ENCODE measurements at regions not wholly inside any gene's neighbourhood (a gene's known extent, or its start where the extent isn't known, plus 50 kb on each side); places are given as distances from the start of the nearest gene placed in this dataset.

DNA sequence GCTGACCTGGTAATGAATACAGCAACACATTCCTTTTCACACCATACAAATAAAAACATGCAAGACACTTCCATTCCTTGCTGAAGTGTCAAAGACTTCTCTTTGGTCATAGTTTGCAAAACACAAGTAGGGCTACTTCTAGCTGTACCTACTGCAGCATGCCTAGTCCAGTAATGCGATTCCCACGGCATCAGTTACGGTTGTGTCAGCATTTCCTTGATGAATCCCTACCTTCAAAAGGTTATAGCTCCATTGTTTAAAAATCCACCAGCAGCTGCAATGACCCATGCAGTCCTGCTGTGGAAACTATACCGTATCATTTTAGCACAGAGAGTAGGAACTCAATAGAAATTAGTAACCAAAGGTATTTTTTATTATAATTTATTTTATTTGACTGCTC is 1371.5 kb downstream of the EPHA7 start:
- intact Hi-C loops (cut with DNase I) = no loop called here
- H3K9me3 ChIP-seq = no peaks in the 10 kb centered on the region
- ATAC-seq = no peak

GRCh38 chr6:92047152-92047850 is 1372.1 kb downstream of the EPHA7 start:
- no peaks in the 10 kb centered on the region for H3K36me3 ChIP-seq
- ATAC-seq = no peak
- DNase-seq = no peak
- no peaks in the 10 kb centered on the region for H3K4me1 ChIP-seq
- no peaks in the 10 kb centered on the region for H3K27me3 ChIP-seq
- intact Hi-C loops (cut with DNase I) = no loop called here
- H3K4me3 ChIP-seq = no peak overlapping the region
- no peak for TF ChIP-seq CTCF (IDR thresholded peaks at IDR 0.05)
- H3K27ac ChIP-seq = no peak overlapping the region
- no peaks in the 10 kb centered on the region for H3K9me3 ChIP-seq

More for the DNA sequence above, 1371.5 kb downstream of the EPHA7 start:
- no peak for TF ChIP-seq CTCF (IDR thresholded peaks at IDR 0.05)
- no peaks in the 10 kb centered on the region for H3K36me3 ChIP-seq
- DNase-seq = no peak
- no peaks in the 10 kb centered on the region for H3K4me1 ChIP-seq
- H3K4me3 ChIP-seq = no peak overlapping the region
- H3K27ac ChIP-seq = no peak overlapping the region
- no peaks in the 10 kb centered on the region for H3K27me3 ChIP-seq

DNA sequence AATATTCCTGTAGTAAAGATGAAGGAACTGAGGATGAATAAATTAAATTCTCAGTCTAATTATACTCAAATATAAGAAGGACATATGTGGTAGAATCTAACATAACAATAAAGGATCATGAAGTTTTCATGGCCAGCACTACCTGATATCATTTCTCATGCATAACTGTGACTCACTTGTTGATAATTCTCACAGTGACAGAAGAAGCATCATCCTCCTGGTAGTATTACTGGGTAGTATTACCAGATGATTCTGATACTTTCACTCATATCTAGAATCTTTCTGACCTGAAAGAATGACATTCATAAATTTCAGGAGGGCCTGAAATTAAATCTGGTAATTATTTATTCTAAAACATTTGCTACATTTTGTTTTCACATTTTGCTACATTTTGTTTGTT is 1375.0 kb downstream of the EPHA7 start:
- intact Hi-C loops (cut with DNase I) = no loop called here
- no peak for ATAC-seq

GRCh38 chr6:92043777-92044176 is 1375.6 kb downstream of the EPHA7 start:
- TF ChIP-seq CTCF (IDR thresholded peaks at IDR 0.05) = no peak
- H3K4me1 ChIP-seq = no peaks in the 10 kb centered on the region
- H3K27me3 ChIP-seq = no peaks in the 10 kb centered on the region
- ATAC-seq = no peak
- no peak for DNase-seq
- H3K27ac ChIP-seq = no peak overlapping the region
- no peaks in the 10 kb centered on the region for H3K36me3 ChIP-seq
- H3K9me3 ChIP-seq = no peaks in the 10 kb centered on the region
- intact Hi-C loops (cut with DNase I) = no loop called here
- no peak overlapping the region for H3K4me3 ChIP-seq

More for the DNA sequence above, 1375.0 kb downstream of the EPHA7 start:
- H3K9me3 ChIP-seq = no peaks in the 10 kb centered on the region
- no peak for DNase-seq
- no peak for TF ChIP-seq CTCF (IDR thresholded peaks at IDR 0.05)
- no peak overlapping the region for H3K27ac ChIP-seq
- H3K27me3 ChIP-seq = no peaks in the 10 kb centered on the region
- no peaks in the 10 kb centered on the region for H3K36me3 ChIP-seq
- no peaks in the 10 kb centered on the region for H3K4me1 ChIP-seq
- no peak overlapping the region for H3K4me3 ChIP-seq

DNA sequence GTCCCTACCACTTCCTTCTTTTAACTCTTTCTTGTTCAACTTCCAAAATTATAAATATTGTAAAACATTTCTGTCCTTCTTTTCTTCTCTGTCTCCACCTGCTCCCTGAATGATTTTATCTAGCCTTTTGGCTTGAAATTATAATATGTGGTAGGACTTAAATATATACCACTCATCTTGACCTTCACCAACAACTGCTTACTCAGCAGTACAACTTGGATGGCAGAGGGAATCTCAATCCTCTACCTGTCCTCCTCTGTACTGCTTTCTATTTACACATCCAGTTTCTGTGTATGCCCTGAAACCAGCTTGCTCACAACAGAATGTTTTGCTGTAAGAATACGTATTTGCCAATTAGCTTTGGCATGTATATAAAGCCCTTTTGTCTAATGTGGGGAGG is 1392.5 kb downstream of the EPHA7 start:
- H3K27me3 ChIP-seq = no peaks in the 10 kb centered on the region
- H3K4me1 ChIP-seq = no peaks in the 10 kb centered on the region
- H3K36me3 ChIP-seq = no peaks in the 10 kb centered on the region
- ATAC-seq = no peak
- DNase-seq = no peak
- no peak overlapping the region for H3K4me3 ChIP-seq
- H3K27ac ChIP-seq = no peak overlapping the region
- no peak for TF ChIP-seq CTCF (IDR thresholded peaks at IDR 0.05)
- intact Hi-C loops (cut with DNase I) = no loop called here
- H3K9me3 ChIP-seq = no peaks in the 10 kb centered on the region

DNA sequence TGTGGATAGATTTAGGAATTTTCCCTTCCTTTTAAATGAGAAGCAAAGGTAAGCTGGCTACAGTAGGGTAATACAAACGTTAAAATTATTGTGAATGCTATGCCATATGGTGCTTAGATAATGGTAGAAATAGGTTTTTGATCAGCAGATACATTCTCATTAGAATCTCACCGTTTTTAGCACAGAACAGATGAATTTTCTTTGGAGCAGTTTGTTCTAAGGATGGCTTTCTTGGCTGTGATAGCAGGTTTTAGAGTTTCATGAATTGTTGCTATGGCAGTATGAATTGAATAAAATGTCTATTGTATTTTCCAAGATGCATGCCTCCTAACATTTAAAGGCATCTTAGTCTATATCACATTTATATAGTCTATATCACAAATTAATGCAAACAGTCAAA is 1394.5 kb downstream of the EPHA7 start:
- ATAC-seq (no peak), DNase-seq (no peak)
- TF ChIP-seq CTCF (IDR thresholded peaks at IDR 0.05) = no peak
- no peaks in the 10 kb centered on the region for H3K9me3 ChIP-seq
- H3K36me3 ChIP-seq = no peaks in the 10 kb centered on the region
- no peaks in the 10 kb centered on the region for H3K27me3 ChIP-seq
- intact Hi-C loops (cut with DNase I) = no loop called here
- no peak overlapping the region for H3K4me3 ChIP-seq
- no peak overlapping the region for H3K27ac ChIP-seq
- H3K4me1 ChIP-seq = no peaks in the 10 kb centered on the region

Measured in upper lobe of right lung (tissue), 1 donor.